Coronary artery (tissue), 2 donors: ENCODE measurements at regions not wholly inside any gene's neighbourhood (a gene's known extent, or its start where the extent isn't known, plus 50 kb on each side); places are given as distances from the start of the nearest gene placed in this dataset.

ENCODE experiments used
- DNase-seq: peaks from one replicate; pipeline ENCODE4 v3.0.0-alpha.2; 2017; ENCODE audit warnings: low spot score
- H3K27ac ChIP-seq, 2 donors: fragments of 200-600 bp; sonication (generic); one replicate each; pipeline ENCODE4 v1.5.1; 2016 to 2019
- H3K4me3 ChIP-seq: fragments of 200-600 bp; sonication (generic); 2 replicates; pipeline ENCODE4 v1.5.1; 2016; ENCODE audit warnings: mild to moderate bottlenecking, moderate library complexity
- TF ChIP-seq, protein P1 (sequence below): fragments of 200-600 bp; sonication (generic); IDR thresholded peaks from one replicate; pipeline ENCODE4 v1.5.1; 2019; ENCODE audit warnings: antibody characterized with exemption

DNA sequence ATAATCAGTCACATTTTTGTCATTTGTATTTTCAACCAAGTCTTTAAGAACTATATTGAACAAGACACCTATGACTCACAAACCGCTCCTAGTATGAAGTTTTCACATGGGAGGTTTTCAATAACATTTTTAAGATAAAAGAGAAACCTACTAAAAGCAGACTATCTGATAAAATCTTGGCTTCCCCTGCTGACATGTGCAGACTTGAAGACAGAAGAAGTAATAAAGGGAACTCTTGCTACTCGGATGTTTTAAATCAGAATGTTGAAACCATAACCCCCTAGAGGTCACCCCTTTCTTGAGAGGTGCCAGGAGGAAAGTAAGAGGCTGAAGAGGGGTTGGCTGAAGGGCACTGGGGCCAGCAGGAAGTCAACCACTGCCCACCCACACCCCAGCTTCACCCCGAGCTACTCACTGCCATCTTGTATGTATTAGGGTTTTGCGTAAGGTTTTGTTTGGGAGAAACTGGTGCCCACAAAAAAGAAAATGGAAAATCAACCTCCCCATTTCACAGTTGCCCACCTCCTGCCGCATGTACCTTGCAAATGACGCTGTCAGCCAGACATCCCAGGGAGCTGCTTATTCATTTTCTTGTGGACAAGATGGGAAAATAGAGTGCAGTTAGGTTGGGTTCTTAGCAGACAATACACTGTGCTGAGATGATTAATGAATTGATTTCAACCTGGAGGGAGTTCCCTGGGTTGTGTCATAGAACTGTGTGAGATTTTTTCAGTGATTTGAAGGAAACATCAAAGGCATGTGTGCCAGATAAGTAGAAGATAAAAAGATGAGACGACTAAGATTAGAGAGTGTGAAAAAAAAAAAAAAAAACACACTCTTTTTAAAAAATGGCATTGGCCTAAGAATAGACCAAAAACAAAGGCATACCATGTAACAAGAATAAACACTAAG is 83.2 kb upstream of the TAB2 start:
- TF ChIP-seq, protein P1, sequence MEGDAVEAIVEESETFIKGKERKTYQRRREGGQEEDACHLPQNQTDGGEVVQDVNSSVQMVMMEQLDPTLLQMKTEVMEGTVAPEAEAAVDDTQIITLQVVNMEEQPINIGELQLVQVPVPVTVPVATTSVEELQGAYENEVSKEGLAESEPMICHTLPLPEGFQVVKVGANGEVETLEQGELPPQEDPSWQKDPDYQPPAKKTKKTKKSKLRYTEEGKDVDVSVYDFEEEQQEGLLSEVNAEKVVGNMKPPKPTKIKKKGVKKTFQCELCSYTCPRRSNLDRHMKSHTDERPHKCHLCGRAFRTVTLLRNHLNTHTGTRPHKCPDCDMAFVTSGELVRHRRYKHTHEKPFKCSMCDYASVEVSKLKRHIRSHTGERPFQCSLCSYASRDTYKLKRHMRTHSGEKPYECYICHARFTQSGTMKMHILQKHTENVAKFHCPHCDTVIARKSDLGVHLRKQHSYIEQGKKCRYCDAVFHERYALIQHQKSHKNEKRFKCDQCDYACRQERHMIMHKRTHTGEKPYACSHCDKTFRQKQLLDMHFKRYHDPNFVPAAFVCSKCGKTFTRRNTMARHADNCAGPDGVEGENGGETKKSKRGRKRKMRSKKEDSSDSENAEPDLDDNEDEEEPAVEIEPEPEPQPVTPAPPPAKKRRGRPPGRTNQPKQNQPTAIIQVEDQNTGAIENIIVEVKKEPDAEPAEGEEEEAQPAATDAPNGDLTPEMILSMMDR = no peak
- DNase-seq = no peak
- no peak overlapping the region for H3K4me3 ChIP-seq
- no peak overlapping the region for H3K27ac ChIP-seq

DNA sequence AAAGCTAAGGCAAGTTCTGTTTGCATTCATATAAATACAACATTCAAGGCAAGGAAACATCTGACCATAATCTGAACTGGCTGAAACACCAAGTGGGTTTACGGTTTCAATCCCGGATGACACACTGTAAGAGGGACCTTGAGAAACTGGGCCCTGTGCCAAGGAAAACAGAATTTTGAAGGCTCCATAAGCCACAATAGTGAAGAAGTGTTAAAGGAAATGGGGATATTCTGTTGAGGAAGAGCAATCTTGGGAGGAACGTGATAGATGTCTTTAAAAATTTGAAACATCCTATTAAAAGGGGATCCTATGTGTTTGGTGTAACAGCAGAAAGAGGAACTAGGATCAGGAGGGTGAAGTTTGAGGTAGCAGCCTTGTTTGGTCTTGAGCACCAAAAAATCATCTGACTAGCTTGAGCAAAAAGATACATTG is 82.4 kb upstream of the TAB2 start:
- TF ChIP-seq, protein P1 = no peak
- Histone ChIP-seq H3K27ac (no peak overlapping the region), H3K4me3 (no peak overlapping the region)
- no peak for DNase-seq

DNA sequence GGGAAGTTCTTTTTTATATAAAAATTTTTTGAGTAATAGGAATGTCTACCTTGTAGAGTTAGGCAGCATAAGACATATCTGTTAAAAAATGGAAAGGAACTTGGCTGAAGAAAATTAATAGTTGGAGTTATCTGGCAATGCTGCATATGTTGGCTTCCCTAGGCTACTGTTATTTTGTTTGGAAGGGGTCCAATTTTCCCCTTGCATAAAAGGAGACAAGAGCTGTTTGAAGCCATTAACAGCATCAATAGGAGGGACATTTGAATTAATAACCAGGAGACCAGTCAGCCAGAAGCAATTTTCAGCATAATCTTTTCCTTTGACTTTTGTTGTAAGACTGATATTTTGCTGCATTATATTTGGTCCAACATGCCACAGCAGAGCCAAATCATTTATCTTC is 80.9 kb upstream of the TAB2 start:
- TF ChIP-seq, protein P1 = no peak
- DNase-seq = no peak
- Histone ChIP-seq H3K27ac (no peak overlapping the region), H3K4me3 (no peak overlapping the region)

DNA sequence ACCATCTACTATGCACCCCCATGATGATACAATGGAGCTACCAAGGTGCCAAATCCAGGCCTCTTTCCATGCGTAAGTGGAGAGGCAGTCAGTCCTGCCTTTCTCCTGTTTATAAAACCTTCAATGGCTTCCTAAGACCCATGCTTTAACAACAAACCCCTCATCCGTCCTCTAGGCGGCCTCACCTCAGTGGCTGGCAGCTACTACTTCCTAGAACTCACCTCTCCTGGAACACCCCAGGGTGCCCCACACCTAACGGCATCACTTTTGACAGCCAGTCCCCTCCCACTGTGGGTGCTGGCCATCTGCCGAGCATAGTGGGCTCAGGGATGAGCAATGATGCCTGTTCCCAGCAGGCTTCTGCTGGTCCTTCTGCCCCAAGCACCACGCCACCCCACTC is 80.0 kb upstream of the TAB2 start:
- TF ChIP-seq, protein P1 = no peak
- DNase-seq = no peak
- Histone ChIP-seq H3K27ac (no peak overlapping the region), H3K4me3 (no peak overlapping the region)

DNA sequence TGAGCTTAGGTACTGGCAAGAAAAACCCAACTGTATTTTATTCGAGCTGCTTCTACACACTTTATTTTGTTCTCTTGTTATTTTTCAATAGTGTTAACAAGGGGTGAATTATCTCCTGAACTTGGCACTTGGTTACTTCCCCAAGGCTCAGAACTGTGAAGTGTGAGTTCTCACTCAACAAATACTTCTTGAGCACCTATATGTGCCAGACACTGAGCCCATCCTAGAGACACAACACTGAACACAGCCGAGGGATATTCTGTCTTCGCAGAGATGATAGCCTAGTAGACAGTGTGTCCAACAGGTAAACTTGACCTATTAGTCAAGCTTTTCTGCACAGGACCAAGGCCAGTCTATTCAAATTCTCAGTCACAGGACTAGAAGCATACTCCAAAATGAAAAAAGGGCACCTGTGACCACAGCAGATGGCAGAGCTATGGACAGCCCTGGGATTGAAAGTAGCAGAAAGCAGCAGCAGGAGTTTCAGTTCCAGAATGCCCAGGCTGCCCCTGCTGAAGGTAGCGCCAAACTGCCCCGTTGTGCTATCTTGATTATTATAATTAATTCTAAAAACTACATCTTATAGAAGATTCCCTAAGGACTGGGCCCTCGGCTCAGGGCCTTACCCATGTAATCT is 77.8 kb upstream of the TAB2 start:
- no peak overlapping the region for H3K27ac ChIP-seq
- TF ChIP-seq, protein P1 = no peak
- DNase-seq = no peak

DNA sequence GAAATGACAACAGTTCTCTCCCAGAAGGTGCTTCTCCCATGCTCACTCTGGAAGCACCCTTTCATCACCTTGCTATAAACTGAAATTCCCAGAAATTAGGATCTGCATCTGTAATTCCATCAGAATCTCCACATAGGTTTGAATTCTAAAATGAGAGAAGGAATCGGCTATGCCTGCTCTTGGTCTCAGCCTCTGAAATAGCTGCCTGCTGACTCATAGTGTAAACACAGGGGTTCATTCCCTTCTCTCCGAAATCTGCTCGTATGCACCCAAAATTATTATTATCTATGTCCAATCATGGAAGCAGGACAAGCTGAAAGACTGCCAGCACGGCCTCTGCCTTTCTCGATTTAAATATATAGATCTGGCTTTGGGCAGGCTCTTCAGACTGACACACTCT is 74.6 kb upstream of the TAB2 start:
- H3K27ac ChIP-seq = no peak overlapping the region
- TF ChIP-seq, protein P1 = no peak
- no peak overlapping the region for H3K4me3 ChIP-seq
- no peak for DNase-seq

More for the DNA sequence above, 77.8 kb upstream of the TAB2 start:
- H3K4me3 ChIP-seq = no peak overlapping the region
